Activated naive CD8-positive, alpha-beta T cell treated with anti-CD3 and anti-CD28 coated beads, Interleukin-2, amount 10 ng/mL, durations not matched to agents 7 days and 5 days (primary cell): ENCODE measurements at regions not wholly inside any gene's neighbourhood (a gene's known extent, or its start where the extent isn't known, plus 50 kb on each side); places are given as distances from the start of the nearest gene placed in this dataset.

Experiments used
- ATAC-seq: fragments of 150-1000 bp; cut with Tn5 transposase; one replicate; pipeline ENCODE4 v1.10.0; 2021; ENCODE audit warnings: low read depth, moderate library complexity
- POLR2A ChIA-PET: fragments of 350-600 bp; sonication (Branson Sonifier 250); formaldehyde crosslinking; loops from one replicate; lab custom pipeline; 2021; ENCODE audit warnings: antibody characterized with exemption; lab: Charles Lee
- DNase-seq: peaks from one replicate; pipeline ENCODE4 v3.0.0; 2021
- H3K27ac Mint-ChIP-seq: one replicate; pipeline ENCODE4 v1.8.0; 2022; ENCODE audit warnings: mild to moderate bottlenecking, mixed read lengths
- H3K27me3 Mint-ChIP-seq: one replicate; pipeline ENCODE4 v1.8.0; 2022; ENCODE audit warnings: mild to moderate bottlenecking, moderate library complexity, mixed read lengths
- H3K36me3 Mint-ChIP-seq: one replicate; pipeline ENCODE4 v1.8.0; 2021; ENCODE audit warnings: mild to moderate bottlenecking, mixed read lengths
- H3K4me1 Mint-ChIP-seq: one replicate; pipeline ENCODE4 v1.8.0; 2021; ENCODE audit warnings: mixed read lengths
- H3K4me3 Mint-ChIP-seq: one replicate; pipeline ENCODE4 v1.8.0; 2022; ENCODE audit warnings: mild to moderate bottlenecking, moderate library complexity, mixed read lengths
- H3K9me3 Mint-ChIP-seq: one replicate; pipeline ENCODE4 v1.8.0; 2021; ENCODE audit warnings: mixed read lengths

DNA sequence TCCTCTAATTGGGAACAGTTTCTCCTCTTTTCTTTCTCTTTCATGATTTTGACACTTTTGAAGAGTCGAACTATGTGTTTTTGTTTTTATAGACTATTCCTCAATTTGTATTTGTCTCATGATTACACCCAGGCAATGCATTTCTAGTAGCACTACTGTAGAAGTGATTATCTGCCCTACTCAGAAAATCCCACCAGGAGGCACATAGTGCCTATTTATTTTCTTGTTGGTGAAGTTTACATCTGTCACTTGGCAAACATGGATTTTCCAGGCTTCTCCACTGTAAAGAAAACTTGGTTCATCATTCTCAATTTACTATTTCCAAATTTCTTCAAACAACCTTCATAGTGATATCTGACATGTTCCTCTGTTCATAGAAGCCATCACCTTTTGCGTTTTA, 893.9 kb downstream of the CCSER2 start:
- Mint-ChIP-seq H3K4me1 (no peaks in the 10 kb centered on the region), H3K27me3 (no peaks in the 10 kb centered on the region), H3K27ac (no peak overlapping the region), H3K4me3 (no peak overlapping the region), H3K9me3 (no peaks in the 10 kb centered on the region), H3K36me3 (no peaks in the 10 kb centered on the region)
- POLR2A ChIA-PET, result no interaction called here
- ATAC-seq (no peak), DNase-seq (no peak)

DNA sequence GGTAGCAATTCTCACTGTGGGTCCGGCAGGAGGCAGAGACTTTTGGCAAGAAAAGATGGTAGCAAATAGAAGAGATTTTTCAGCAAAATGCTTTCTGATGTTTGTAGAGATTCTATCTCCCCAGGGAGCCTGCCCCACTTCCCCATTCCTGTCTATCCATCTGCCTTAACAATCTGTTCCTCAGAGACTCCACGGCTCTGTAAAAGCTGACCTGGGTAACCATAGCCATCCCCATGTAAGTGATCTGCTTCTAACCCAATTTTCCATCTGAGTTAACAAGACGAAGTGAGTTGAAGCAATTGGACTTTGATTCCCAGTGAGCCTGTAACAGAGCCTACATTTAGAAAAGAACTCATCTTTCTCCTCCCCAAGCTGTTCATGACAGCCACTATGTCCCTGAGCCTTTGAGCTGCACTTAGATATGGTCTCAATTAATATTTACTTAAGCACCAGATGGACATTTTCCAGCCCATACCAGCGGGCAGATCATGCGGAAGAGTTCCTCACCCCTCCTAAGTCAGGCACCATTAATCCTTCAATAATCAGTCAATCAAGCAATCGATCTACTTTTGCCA, 896.1 kb downstream of the CCSER2 start:
- Mint-ChIP-seq H3K9me3 (no peaks in the 10 kb centered on the region), H3K4me1 (no peaks in the 10 kb centered on the region), H3K27ac (no peak overlapping the region), H3K36me3 (no peaks in the 10 kb centered on the region), H3K4me3 (no peak overlapping the region), H3K27me3 (no peaks in the 10 kb centered on the region)
- no peak for DNase-seq
- no peak for ATAC-seq
- POLR2A ChIA-PET, result no interaction called here

DNA sequence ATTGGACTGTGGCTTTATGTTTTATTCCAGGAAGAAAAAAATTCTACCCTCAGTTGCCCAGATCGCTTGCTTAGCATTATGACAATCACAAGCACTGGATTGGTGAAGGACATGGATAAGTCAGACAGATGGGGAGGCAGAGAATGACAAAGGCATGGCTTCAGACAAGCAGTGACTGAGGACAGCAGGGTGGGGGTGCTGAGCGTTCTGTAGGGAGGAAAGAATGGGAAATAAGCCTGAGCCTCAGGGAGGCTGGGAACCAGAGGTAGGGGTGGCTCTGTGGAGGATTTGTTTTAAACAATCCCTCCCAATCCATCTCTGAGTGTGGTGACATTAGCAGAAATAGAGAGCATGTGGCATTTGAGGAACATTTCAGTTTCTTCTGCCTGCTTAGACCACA, 896.9 kb downstream of the CCSER2 start:
- Mint-ChIP-seq H3K4me1 (no peaks in the 10 kb centered on the region), H3K27me3 (no peaks in the 10 kb centered on the region), H3K36me3 (no peaks in the 10 kb centered on the region), H3K4me3 (no peak overlapping the region), H3K27ac (no peak overlapping the region), H3K9me3 (no peaks in the 10 kb centered on the region)
- no peak for ATAC-seq
- DNase-seq, result no peak
- POLR2A ChIA-PET, result no interaction called here

DNA sequence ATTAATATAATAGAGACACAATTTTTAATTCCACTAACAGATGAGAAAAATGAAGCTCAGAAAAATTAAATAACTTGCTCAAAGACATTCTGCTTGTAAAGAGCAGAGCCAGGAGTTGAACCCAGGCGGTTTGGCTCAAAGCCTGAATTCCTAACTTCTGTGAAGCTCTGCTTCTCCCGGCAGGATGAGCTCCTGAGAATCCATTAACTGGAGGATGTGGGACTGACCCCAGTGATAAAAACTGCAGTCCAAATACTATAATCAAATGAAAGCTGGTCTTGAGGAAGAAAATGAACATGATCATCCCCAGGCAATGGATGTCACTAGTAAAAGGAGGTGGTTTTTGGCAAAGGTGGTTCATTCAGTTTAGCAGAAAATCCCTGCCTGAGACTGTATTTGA, 898.2 kb downstream of the CCSER2 start:
- POLR2A ChIA-PET, result no interaction called here
- Mint-ChIP-seq H3K36me3 (no peaks in the 10 kb centered on the region), H3K4me3 (no peak overlapping the region), H3K9me3 (no peaks in the 10 kb centered on the region), H3K4me1 (no peaks in the 10 kb centered on the region), H3K27me3 (no peaks in the 10 kb centered on the region), H3K27ac (no peak overlapping the region)
- ATAC-seq (no peak), DNase-seq (no peak)

DNA sequence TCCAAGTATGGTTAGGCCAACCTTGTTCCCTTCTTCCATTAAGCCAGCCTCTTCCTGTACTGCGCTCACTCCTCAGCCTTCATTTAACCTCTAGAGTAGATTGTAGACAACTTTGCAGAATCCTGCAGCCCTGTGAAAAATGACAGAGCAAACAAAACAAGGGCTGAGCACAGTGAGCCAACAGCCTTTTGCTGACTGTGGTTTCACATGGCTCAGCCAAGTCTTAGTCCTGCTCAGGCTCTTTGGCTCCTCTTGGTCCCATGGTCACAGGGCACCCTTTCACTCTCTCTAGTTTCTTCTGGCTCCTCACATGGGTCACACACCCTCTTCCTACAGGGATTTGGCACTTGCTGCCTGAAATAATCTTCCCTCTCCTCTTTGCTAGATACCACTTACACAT, 900.3 kb downstream of the CCSER2 start:
- no peak overlapping the region for H3K27ac Mint-ChIP-seq
- H3K27me3 Mint-ChIP-seq, result no peaks in the 10 kb centered on the region
- H3K36me3 Mint-ChIP-seq, result no peaks in the 10 kb centered on the region
- no peaks in the 10 kb centered on the region for H3K4me1 Mint-ChIP-seq
- ATAC-seq, result no peak
- POLR2A ChIA-PET, result no interaction called here
- no peak for DNase-seq
- H3K4me3 Mint-ChIP-seq, result no peak overlapping the region
- no peaks in the 10 kb centered on the region for H3K9me3 Mint-ChIP-seq

DNA sequence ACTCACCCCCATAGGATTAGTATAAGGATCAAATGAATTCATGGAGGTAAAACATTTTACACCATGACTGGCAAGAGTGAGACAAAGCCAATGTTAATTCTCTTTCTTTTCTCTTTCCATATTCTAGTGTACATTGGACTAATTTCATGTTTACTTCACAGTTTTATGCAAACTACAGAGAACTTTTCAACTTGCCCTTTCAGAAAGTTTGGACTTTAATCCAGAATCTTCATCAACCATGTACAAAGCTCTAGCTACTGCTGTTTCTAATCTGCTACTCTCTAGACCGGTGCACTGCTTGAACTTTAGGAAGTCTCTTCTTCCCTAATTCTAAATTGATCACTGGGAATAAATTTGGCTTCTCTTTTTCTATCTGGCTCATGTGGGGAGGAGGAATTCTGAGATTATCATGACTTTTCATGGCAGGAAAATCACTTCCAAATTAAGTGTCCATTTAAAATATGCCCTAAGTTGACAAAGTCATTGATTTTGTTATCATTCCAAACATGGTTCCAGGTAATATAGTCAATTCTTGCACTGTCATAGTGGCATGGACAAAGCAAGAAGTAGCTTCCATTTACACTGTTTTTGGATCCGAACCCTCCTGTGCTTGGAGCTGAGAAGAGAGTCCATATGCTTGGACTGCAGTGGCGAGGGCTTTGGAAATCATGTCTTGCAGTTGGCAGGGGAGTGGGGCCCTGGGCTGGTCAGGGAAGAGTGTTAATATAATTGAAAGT, 903.3 kb downstream of the CCSER2 start:
- ATAC-seq, result no peak
- Mint-ChIP-seq H3K27me3 (no peaks in the 10 kb centered on the region), H3K4me3 (no peak overlapping the region), H3K4me1 (no peaks in the 10 kb centered on the region), H3K36me3 (no peaks in the 10 kb centered on the region), H3K27ac (no peak overlapping the region), H3K9me3 (no peaks in the 10 kb centered on the region)
- POLR2A ChIA-PET, result no interaction called here
- no peak for DNase-seq

DNA sequence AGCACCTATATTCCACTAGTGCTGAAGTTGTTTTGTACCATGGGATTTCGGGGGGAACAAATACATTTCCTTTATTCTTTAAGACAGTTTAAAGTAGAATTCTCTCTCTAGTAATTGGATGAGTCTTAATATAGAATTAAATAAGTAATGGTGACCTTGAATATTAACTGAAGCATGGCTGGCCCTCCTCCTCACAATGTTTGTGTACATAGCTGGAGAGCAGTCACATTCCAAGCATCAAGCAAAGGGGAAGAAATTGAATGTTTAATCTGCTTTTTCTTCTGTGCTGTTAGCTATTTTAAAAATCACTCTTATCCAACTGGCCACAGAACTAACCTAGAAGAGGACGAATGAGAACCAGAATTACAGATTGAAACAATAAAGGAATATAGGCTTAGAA, 906.9 kb downstream of the CCSER2 start:
- Mint-ChIP-seq H3K4me3 (no peak overlapping the region), H3K9me3 (no peaks in the 10 kb centered on the region), H3K4me1 (no peaks in the 10 kb centered on the region), H3K36me3 (no peaks in the 10 kb centered on the region), H3K27ac (no peak overlapping the region), H3K27me3 (no peaks in the 10 kb centered on the region)
- DNase-seq, result no peak
- ATAC-seq, result no peak
- POLR2A ChIA-PET, result no interaction called here

DNA sequence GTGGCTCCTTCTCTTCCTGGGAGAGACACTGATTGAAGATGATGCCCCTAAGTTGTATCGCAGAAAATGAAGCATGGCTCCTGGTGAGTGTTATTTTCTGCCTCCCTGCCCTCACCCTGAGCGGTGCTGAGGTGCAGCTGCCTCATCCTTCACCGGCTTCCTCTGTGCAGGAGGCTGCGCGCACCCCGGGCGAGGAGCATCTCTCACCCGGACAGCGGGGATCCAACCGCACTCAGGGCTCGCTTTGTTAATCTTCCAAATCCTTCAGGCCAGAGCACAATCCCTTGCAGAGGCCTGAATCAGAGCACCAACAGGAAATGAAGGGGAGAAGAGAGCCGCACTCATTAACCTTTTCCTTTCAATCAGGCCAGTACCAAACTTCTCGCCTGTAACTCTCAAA, 910.3 kb downstream of the CCSER2 start:
- H3K4me1 Mint-ChIP-seq, result no peaks in the 10 kb centered on the region
- peaks cover 2% of the 10 kb centered on the region for H3K27me3 Mint-ChIP-seq
- ATAC-seq, result no peak
- no peaks in the 10 kb centered on the region for H3K36me3 Mint-ChIP-seq
- DNase-seq, result no peak
- POLR2A ChIA-PET, result no interaction called here
- no peaks in the 10 kb centered on the region for H3K9me3 Mint-ChIP-seq
- no peak overlapping the region for H3K27ac Mint-ChIP-seq
- no peak overlapping the region for H3K4me3 Mint-ChIP-seq

DNA sequence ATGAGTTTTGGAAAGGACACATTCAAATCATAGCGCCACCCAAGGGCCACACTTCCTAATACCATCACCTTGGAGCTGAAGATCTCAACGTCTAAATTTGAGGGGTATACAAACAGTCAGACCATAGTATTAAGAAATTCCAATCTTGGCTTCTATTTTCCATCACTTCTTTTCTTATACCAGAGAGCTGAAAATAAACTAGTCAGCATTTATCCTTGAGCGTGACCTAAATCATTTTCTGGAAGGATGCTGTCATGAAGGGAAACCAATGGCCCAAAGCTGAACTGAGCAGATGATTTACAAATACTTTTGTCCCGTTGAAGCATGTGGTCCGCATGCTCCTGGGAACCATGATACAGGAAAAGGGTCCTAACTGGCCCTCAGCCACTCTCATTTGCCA, 921.9 kb downstream of the CCSER2 start:
- H3K4me1 Mint-ChIP-seq, result no peaks in the 10 kb centered on the region
- POLR2A ChIA-PET, result no interaction called here
- no peaks in the 10 kb centered on the region for H3K36me3 Mint-ChIP-seq
- H3K27ac Mint-ChIP-seq, result no peak overlapping the region
- no peaks in the 10 kb centered on the region for H3K9me3 Mint-ChIP-seq
- ATAC-seq, result no peak
- no peak for DNase-seq
- no peaks in the 10 kb centered on the region for H3K27me3 Mint-ChIP-seq
- H3K4me3 Mint-ChIP-seq, result no peak overlapping the region

DNA sequence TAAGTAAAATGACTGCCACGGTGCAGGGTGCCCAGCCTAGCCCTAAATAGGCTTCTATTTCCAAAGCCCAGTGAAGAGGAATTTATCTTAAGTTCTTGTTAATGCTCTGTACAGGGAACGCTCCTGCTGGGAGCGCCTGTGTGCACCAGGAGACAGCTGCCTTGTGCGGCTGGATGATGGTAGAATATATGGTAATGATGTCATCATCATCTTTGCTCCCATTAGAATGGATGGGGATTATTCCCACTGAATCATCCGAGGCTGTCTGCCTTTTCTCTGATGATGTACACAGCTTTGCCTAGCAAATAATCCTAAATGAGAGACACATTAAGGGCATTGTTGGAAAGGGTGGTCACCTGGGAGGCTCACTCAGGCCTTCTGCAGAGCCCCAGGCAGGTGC, 928.1 kb downstream of the CCSER2 start:
- no peaks in the 10 kb centered on the region for H3K9me3 Mint-ChIP-seq
- DNase-seq (no peak), ATAC-seq (no peak)
- no peaks in the 10 kb centered on the region for H3K36me3 Mint-ChIP-seq
- no peaks in the 10 kb centered on the region for H3K4me1 Mint-ChIP-seq
- H3K4me3 Mint-ChIP-seq, result no peak overlapping the region
- POLR2A ChIA-PET, result no interaction called here
- H3K27me3 Mint-ChIP-seq, result no peaks in the 10 kb centered on the region
- no peak overlapping the region for H3K27ac Mint-ChIP-seq

DNA sequence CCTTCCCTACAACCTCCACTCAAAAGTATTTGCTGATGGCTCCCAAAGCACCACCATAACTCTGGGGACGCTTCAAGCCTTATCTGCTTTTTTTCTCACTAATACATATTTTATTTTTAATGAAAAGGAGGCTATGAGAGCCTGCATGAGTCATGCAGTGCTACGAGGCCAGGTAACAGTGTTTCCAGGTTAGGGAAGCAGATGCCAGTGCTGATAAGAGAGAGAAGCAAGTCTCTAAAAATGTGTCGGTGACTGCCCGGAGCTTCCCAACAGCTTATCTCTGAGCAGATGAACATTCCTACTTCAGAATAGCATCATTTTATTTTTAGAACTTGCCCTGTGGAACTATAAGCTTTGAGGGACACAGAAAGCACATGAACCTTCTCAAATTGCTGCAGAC, 931.5 kb downstream of the CCSER2 start:
- ATAC-seq, result no peak

DNA sequence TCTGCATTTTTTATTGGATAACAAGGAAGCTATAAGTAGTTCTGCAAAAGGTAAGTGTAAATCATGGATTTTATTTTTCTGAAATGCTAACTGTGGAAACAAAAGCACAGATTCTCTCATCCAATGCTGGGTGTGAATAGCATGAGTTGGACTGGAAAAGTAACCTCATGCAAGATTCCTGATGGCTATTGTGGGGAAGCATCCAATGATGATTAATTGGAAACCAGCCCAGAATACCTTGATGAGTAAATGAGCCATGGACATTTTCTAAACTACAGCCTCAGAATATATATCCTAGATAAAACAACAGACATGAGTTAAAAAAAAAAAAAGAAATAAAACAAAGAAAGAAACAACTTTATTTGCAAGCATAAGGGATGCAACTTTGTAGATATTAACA, 934.6 kb downstream of the CCSER2 start:
- no peak for DNase-seq
- Mint-ChIP-seq H3K36me3 (no peaks in the 10 kb centered on the region), H3K4me3 (no peak overlapping the region), H3K4me1 (no peaks in the 10 kb centered on the region), H3K27me3 (no peaks in the 10 kb centered on the region), H3K9me3 (no peaks in the 10 kb centered on the region), H3K27ac (no peak overlapping the region)
- POLR2A ChIA-PET, result no interaction called here
- ATAC-seq, result no peak

More for the DNA sequence above, 931.5 kb downstream of the CCSER2 start:
- H3K9me3 Mint-ChIP-seq, result no peaks in the 10 kb centered on the region
- DNase-seq, result no peak
- H3K4me3 Mint-ChIP-seq, result no peak overlapping the region
- no peak overlapping the region for H3K27ac Mint-ChIP-seq
- H3K36me3 Mint-ChIP-seq, result no peaks in the 10 kb centered on the region
- no peaks in the 10 kb centered on the region for H3K27me3 Mint-ChIP-seq
- H3K4me1 Mint-ChIP-seq, result no peaks in the 10 kb centered on the region
- POLR2A ChIA-PET, result no interaction called here

DNA sequence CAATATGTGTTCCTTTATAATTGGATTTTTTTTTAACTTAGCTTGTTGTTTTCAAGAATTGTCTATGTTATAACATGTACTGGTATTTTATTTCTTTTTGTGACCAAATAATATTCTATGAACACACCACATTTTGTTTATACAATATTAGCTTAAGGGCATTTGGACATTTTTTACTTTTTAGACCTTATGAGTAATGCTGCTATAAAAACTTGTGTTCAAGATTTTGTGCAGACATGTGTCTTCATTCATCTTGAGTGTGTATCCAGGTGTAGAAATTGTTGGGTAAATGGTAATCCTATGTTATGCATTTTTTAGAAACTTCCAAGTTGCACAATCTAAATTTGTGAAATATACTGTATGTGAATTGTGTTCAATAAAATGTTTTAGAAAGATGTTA, 936.7 kb downstream of the CCSER2 start:
- no peaks in the 10 kb centered on the region for H3K27me3 Mint-ChIP-seq
- no peak for DNase-seq
- H3K4me1 Mint-ChIP-seq, result no peaks in the 10 kb centered on the region
- H3K27ac Mint-ChIP-seq, result no peak overlapping the region
- POLR2A ChIA-PET, result no interaction called here
- H3K9me3 Mint-ChIP-seq, result peaks cover 1% of the 10 kb centered on the region
- no peak overlapping the region for H3K4me3 Mint-ChIP-seq
- H3K36me3 Mint-ChIP-seq, result no peaks in the 10 kb centered on the region
- no peak for ATAC-seq

DNA sequence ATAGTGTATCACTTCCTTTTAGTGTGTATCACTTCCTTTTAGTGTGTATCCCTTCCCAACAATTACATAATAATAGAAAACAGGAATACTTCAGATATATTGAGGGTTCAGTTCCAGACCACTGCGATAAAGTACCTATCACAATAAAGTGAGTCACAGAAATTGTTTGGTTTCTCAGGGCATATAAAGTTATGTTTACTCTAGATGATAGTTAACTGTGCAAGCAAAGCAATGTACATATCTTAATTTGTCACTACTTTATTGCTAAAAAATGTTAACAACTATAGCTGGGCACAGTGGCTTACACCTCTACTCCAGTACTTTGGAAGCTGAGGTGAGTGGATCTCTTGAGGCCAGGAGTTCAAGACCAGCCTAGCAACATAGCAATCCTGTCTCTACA, 938.4 kb downstream of the CCSER2 start:
- Mint-ChIP-seq H3K27ac (no peak overlapping the region), H3K4me1 (no peaks in the 10 kb centered on the region), H3K27me3 (no peaks in the 10 kb centered on the region), H3K4me3 (no peak overlapping the region), H3K36me3 (no peaks in the 10 kb centered on the region), H3K9me3 (peaks cover 3% of the 10 kb centered on the region)
- ATAC-seq, result no peak
- POLR2A ChIA-PET, result no interaction called here
- no peak for DNase-seq
